ENCODE measurements at regions not wholly inside any gene's neighbourhood (a gene's known extent, or its start where the extent isn't known, plus 50 kb on each side); places are given as distances from the start of the nearest gene placed in this dataset.

DNA sequence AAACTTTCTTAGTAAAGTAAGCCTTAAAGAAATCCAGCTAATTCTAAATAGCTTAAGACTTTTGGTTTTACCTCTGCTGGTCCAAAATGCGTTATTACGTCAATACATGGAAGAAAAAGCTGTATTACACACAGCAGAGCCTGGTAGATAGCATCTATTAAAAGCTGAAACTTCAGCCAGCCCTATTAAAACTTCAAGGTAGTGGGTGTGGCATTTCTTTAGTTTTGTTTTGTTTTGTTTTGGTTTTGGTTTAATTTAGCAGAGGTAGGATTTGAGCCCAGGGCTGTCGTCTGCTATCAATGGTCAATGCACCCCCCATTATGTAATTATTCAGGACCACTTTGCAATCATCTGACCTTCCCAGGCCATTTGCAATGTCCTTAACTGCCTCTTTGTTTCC is 318.4 kb upstream of the MAF start:
- no peaks in the 10 kb centered on the region for H3K9me3 ChIP-seq
- no peak overlapping the region for H3K4me3 ChIP-seq
- H3K4me1 ChIP-seq = no peaks in the 10 kb centered on the region
- no peak overlapping the region for H3K27ac ChIP-seq
- TF ChIP-seq, protein P1, sequence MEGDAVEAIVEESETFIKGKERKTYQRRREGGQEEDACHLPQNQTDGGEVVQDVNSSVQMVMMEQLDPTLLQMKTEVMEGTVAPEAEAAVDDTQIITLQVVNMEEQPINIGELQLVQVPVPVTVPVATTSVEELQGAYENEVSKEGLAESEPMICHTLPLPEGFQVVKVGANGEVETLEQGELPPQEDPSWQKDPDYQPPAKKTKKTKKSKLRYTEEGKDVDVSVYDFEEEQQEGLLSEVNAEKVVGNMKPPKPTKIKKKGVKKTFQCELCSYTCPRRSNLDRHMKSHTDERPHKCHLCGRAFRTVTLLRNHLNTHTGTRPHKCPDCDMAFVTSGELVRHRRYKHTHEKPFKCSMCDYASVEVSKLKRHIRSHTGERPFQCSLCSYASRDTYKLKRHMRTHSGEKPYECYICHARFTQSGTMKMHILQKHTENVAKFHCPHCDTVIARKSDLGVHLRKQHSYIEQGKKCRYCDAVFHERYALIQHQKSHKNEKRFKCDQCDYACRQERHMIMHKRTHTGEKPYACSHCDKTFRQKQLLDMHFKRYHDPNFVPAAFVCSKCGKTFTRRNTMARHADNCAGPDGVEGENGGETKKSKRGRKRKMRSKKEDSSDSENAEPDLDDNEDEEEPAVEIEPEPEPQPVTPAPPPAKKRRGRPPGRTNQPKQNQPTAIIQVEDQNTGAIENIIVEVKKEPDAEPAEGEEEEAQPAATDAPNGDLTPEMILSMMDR (IDR thresholded peaks at IDR 0.05) = no peak
- DNase-seq = no peak
- H3K27me3 ChIP-seq = no peaks in the 10 kb centered on the region
- H3K36me3 ChIP-seq = no peaks in the 10 kb centered on the region
- intact Hi-C loops (cut with DNase I) = no loop called here
- no peak for ATAC-seq

DNA sequence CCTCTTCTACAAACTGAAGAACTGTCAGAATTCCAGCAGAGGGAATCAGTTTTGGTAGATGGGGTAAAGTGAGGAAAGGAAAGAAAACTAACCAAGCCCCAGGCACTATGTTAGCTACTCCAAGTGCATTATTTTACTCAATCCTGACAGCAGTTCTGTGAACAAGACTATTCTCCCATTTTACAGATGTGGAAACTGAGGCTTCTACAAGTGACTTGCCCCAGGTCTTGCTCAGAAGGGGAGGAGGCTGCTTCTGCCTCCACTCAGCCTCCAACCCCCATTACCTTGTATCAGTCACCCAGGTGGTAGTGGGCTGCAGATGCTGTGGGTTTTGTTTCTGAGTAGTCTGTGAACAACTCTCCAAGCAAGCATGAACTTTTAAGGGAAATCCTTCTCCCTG is 315.2 kb upstream of the MAF start:
- no peaks in the 10 kb centered on the region for H3K27me3 ChIP-seq
- H3K36me3 ChIP-seq = no peaks in the 10 kb centered on the region
- ATAC-seq (no peak), DNase-seq (no peak)
- TF ChIP-seq, protein P1 (IDR thresholded peaks at IDR 0.05) = no peak
- intact Hi-C loops (cut with DNase I) = no loop called here
- H3K27ac ChIP-seq = no peak overlapping the region
- H3K4me1 ChIP-seq = no peaks in the 10 kb centered on the region
- no peak overlapping the region for H3K4me3 ChIP-seq
- no peaks in the 10 kb centered on the region for H3K9me3 ChIP-seq

DNA sequence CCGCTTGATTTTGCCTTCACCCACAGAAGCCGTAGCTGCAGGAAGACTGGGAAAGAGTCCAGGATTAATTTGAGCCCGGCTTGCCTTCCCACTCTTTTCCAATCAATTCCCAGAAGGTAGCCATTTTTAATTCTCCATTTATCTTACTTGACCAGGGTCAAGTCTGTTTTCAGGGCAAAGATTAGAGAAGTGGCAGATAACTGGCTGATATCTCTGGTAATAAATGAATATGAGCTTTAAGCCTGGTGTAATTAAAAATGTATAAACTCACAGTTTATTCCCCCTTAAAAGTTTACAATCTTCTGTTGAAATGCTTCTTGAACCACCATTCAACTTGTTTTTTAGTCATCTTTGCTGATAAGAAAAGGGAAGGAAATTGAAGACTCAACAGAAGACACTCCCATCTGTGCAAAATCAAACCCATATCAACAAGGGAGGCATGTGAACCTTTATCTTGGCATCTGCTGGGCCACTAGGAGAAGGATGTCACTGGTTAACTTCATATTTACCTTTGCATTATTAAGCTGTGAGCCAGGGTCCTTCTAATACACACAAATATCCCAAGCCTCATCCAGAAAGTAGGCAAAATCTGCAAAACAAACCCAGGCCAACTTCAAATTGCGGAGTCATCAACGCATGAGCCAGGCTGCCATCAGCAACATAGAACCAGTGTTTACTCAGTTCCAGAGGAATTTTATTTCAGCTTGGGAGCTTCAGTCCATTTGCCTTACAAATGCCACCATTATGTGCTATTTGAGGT is 314.6 kb upstream of the MAF start:
- ATAC-seq (no peak), DNase-seq (no peak)
- Histone ChIP-seq H3K4me1 (no peaks in the 10 kb centered on the region), H3K27ac (no peak overlapping the region), H3K27me3 (no peaks in the 10 kb centered on the region), H3K4me3 (no peak overlapping the region), H3K36me3 (no peaks in the 10 kb centered on the region), H3K9me3 (no peaks in the 10 kb centered on the region)
- TF ChIP-seq, protein P1 (IDR thresholded peaks at IDR 0.05) = no peak
- intact Hi-C loops (cut with DNase I) = no loop called here

DNA sequence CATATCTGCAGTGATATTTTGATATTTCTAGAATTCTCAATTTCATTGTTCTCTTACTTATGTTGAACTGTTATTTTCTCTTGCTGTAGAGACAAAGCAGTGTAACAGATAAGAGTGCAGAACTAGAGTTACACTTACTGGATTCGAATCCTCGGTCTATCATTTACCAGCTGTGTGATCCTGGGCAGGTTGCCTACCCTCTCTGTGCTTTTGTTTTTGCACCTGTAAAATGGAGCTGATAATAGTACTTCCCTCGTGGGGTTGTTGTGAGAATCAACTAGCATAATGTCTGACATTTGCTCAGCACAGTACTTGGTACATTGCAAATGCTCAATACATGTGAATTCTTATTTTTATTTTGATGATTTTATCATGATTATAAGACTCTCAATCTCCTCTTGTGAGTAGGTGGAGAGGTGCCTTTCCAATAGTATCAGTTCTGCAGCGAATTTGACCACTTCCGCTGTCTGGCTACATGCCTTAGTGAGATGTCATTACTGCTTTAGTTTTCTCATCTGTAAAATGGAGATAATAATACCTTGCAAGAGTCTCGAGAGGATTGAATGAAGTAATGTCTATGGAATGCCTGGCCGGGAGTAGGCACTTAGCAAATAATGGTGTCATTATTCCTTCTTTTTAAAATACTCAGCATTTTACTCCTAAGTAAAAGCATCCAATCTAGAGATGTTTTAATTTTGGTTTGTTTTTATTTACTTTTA is 312.2 kb upstream of the MAF start:
- DNase-seq (no peak), ATAC-seq (no peak)
- no peaks in the 10 kb centered on the region for H3K4me1 ChIP-seq
- intact Hi-C loops (cut with DNase I) = no loop called here
- TF ChIP-seq, protein P1 (IDR thresholded peaks at IDR 0.05) = no peak
- no peaks in the 10 kb centered on the region for H3K36me3 ChIP-seq
- no peak overlapping the region for H3K27ac ChIP-seq
- H3K9me3 ChIP-seq = no peaks in the 10 kb centered on the region
- H3K27me3 ChIP-seq = no peaks in the 10 kb centered on the region
- no peak overlapping the region for H3K4me3 ChIP-seq

DNA sequence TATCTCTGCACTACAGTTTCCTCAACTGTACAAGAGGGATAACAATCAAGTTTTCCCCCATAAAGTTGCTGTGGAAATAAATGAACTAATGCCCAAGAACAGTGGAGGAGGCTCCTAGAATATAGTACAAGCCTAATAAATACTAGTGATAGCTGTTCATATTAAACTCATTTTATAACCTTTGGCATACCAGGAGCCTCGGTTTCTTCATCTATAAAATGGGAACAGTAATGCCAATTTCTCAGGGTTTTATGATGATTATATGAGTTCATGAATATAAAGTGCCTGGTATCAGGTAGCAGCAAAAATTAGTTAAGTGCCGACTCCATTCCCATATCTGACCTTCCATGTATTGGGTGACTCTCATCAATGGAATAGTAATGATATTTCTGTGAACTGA is 311.1 kb upstream of the MAF start:
- Histone ChIP-seq H3K4me3 (no peak overlapping the region), H3K27ac (no peak overlapping the region), H3K36me3 (no peaks in the 10 kb centered on the region), H3K4me1 (no peaks in the 10 kb centered on the region), H3K9me3 (no peaks in the 10 kb centered on the region), H3K27me3 (no peaks in the 10 kb centered on the region)
- ATAC-seq (no peak), DNase-seq (no peak)
- TF ChIP-seq, protein P1 (IDR thresholded peaks at IDR 0.05) = no peak
- intact Hi-C loops (cut with DNase I) = no loop called here

Data from left lung (tissue), 4 donors.